Sigmoid colon (tissue), 6 donors: ENCODE measurements at regions not wholly inside any gene's neighbourhood (a gene's known extent, or its start where the extent isn't known, plus 50 kb on each side); places are given as distances from the start of the nearest gene placed in this dataset.
A peak's percentile ranks its signal among the peaks of the same experiment; 100 is the strongest.

ENCODE experiments used
- DNase-seq: peaks from one replicate; pipeline ENCODE4 v3.0.0-alpha.2; 2019
- H3K27ac ChIP-seq, 4 donors: fragments of 200-600 bp; sonication (generic); one replicate each; pipeline ENCODE4 v1.5.1; 2016 to 2019; ENCODE audit warnings: mild to moderate bottlenecking in 1 of 4
- H3K27me3 ChIP-seq, 3 donors: fragments of 200-600 bp; sonication (generic); one replicate each; pipeline ENCODE4 v1.5.1; 2019; ENCODE audit warnings: mild to moderate bottlenecking in 1 of 3
- H3K36me3 ChIP-seq, 4 donors: fragments of 200-600 bp; sonication (generic); one replicate each; pipeline ENCODE4 v1.5.1; 2016 to 2019
- H3K4me1 ChIP-seq, 4 donors: fragments of 200-600 bp; sonication (generic); one replicate each; pipeline ENCODE4 v1.5.1; 2017 to 2019
- H3K4me3 ChIP-seq, 4 donors: fragments of 200-600 bp; sonication (generic); one replicate each; pipeline ENCODE4 v1.5.1; 2017 to 2019; ENCODE audit warnings: mild to moderate bottlenecking in 2 of 4, moderate library complexity in 1 of 4
- H3K9me3 ChIP-seq, 4 donors: fragments of 200-600 bp in 3 of 4; sonication (generic) in 3 of 4; one replicate each; pipeline versions ENCODE4 v1.5.1 to v1.6.1; 2013 to 2019
- CTCF ChIP-seq, 4 experiments: fragments of 450-650 bp in 3 of 4; fragments of 200-600 bp in 1 of 4; IDR thresholded peaks; one replicate each; pipeline ENCODE4 v1.5.1; 2016 to 2019; ENCODE audit warnings: antibody characterized with exemption in 4 of 4, mild to moderate bottlenecking in 3 of 4, moderate library complexity in 2 of 4
- EP300 ChIP-seq, 4 donors: sonication (generic); formaldehyde crosslinking; IDR thresholded peaks; one replicate each; pipeline ENCODE4 v1.6.1; 2017; ENCODE audit warnings: antibody characterized with exemption in 4 of 4
- POLR2A ChIP-seq, 2 donors: fragments of 450-650 bp; IDR thresholded peaks; one replicate each; pipeline ENCODE4 v1.6.1; 2016; ENCODE audit warnings: antibody characterized with exemption in 2 of 2, mild to moderate bottlenecking in 2 of 2, moderate library complexity in 2 of 2
- POLR2AphosphoS5 ChIP-seq, 4 donors: sonication (generic); formaldehyde crosslinking; IDR thresholded peaks; one replicate each; pipeline ENCODE4 v1.6.1; 2017; ENCODE audit warnings: antibody characterized with exemption in 4 of 4
- WGBS, 2 donors: extraction: QIAGEN DNeasy Blood & Tissue Kit; methylation state at CpG; one replicate each; pipeline ENCODE4 v1.1.7; 2013; 5-methylcytosine and 5-hydroxymethylcytosine counted together
- intact Hi-C: fragments of 100-400 bp; cut with DNase I; formaldehyde crosslinking; loops from one replicate; pipeline ENCODE4 v1.15.1; 2023
- donor health status: healthy with polysubstance abuse.
- donor health status: healthy.

GRCh38 chr10:130455111-130455695, 319.0 kb downstream of the GLRX3 start:
- Histone ChIP-seq H3K27ac (no peak overlapping the region), H3K27me3 (no peaks in the 10 kb centered on the region), H3K4me3 (no peak overlapping the region), H3K9me3 (no peaks in the 10 kb centered on the region), H3K36me3 (no peaks in the 10 kb centered on the region), H3K4me1 (no peaks in the 10 kb centered on the region)
- peak; percentile 52 for DNase-seq
- 79 to 89% methylated on average over 9 of the region's 9 CpGs for WGBS, 2 donors
- TF ChIP-seq POLR2AphosphoS5 (IDR thresholded peaks at IDR 0.05) (no peak), CTCF (IDR thresholded peaks at IDR 0.05) (no peak), POLR2A (IDR thresholded peaks at IDR 0.05) (no peak), EP300 (IDR thresholded peaks at IDR 0.05) (no peak)
- intact Hi-C loops: no loop called here

DNA sequence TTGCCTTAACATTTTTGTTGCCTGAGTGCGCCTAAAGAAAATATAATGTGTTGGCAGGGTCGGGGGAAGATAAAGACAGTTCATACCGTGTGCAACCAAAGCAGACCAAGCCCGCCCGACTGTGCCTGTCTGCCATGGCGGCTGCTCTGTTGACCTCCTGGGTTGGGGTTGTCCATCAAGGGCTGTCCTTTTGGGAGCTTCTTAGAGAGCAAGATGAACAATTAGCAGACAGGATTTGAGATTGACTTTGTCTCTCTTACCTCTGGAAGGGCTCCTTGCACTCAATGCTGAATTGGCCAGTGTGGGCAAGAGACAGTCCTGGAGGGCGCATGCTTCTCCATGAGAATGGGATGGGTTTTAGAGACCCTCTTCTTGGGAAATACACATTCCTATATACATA, 319.6 kb downstream of the GLRX3 start:
- no peak overlapping the region for H3K27ac ChIP-seq
- H3K36me3 ChIP-seq: no peaks in the 10 kb centered on the region
- H3K4me3 ChIP-seq: no peak overlapping the region
- DNase-seq: peak; percentile 39
- intact Hi-C loops: no loop called here
- no peaks in the 10 kb centered on the region for H3K9me3 ChIP-seq
- no peak for TF ChIP-seq CTCF (IDR thresholded peaks at IDR 0.05)
- TF ChIP-seq POLR2AphosphoS5 (IDR thresholded peaks at IDR 0.05): no peak
- TF ChIP-seq POLR2A (IDR thresholded peaks at IDR 0.05): no peak
- no peak for TF ChIP-seq EP300 (IDR thresholded peaks at IDR 0.05)
- whole genome bisulfite sequencing, 2 donors: 91% methylated on average over 7 of the region's 7 CpGs
- H3K4me1 ChIP-seq: no peaks in the 10 kb centered on the region
- no peaks in the 10 kb centered on the region for H3K27me3 ChIP-seq

- H3K4me3 ChIP-seq: no peak overlapping the region
- 71 to 76% methylated on average over 6 of the region's 6 CpGs for WGBS, 2 donors
- no peak overlapping the region for H3K27ac ChIP-seq
- H3K9me3 ChIP-seq: no peaks in the 10 kb centered on the region
- H3K4me1 ChIP-seq: no peaks in the 10 kb centered on the region
- H3K27me3 ChIP-seq: no peaks in the 10 kb centered on the region
- no peaks in the 10 kb centered on the region for H3K36me3 ChIP-seq
- TF ChIP-seq CTCF (IDR thresholded peaks at IDR 0.05): no peak
- no peak for TF ChIP-seq POLR2A (IDR thresholded peaks at IDR 0.05)
- no peak for TF ChIP-seq EP300 (IDR thresholded peaks at IDR 0.05)
- no peak for TF ChIP-seq POLR2AphosphoS5 (IDR thresholded peaks at IDR 0.05)
- no peak for DNase-seq
- intact Hi-C loops: no loop called here
Measured at GRCh38 chr10:130456616-130457015, 320.4 kb downstream of the GLRX3 start.

DNA sequence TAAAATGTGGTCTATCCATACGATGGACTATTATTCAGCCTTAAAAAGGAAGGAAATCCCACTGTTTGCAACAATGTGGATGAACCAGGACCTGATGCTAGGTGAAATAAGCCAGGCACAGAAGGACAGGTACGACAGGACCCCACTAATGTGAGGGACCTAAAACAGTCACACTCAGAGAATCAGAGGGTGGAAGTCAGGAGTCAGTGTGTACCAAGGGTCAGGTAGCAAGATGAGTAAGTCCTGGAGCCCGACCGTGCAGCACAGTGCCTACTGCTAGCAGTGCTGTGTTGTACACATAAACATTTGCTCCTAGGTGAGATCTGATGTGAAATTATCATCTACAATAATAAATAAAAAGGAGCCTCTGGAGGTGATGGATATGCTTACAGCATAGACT, 322.3 kb downstream of the GLRX3 start:
- WGBS, 2 donors: 74 to 82% methylated on average over 4 of the region's 4 CpGs
- no peaks in the 10 kb centered on the region for H3K9me3 ChIP-seq
- TF ChIP-seq CTCF (IDR thresholded peaks at IDR 0.05) (no peak), EP300 (IDR thresholded peaks at IDR 0.05) (no peak), POLR2A (IDR thresholded peaks at IDR 0.05) (no peak), POLR2AphosphoS5 (IDR thresholded peaks at IDR 0.05) (no peak)
- H3K4me3 ChIP-seq: no peak overlapping the region
- no peaks in the 10 kb centered on the region for H3K4me1 ChIP-seq
- intact Hi-C loops: no loop called here
- no peak overlapping the region for H3K27ac ChIP-seq
- no peaks in the 10 kb centered on the region for H3K27me3 ChIP-seq
- DNase-seq: no peak
- no peaks in the 10 kb centered on the region for H3K36me3 ChIP-seq

DNA sequence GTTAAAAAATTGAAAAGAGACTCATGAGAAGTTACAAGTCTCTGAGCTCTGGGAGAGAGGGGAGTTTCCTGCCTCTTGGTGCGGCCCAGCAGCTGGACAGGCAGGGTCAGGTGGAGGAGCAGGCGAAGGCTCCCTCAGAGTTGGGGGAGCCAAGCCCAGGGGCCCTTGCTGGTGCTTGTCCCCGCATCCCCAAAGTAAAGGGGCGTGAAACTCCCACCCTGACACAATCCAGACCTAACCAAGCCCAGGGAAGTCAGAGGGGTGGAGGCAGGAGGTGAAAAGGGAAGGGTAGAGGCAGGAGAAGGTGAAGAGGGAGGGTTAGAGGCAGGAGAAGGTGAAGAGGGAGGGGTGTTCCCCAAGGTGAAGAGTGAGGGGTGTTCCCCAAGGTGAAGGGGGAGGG, 322.8 kb downstream of the GLRX3 start:
- Histone ChIP-seq H3K4me3 (no peak overlapping the region), H3K36me3 (no peaks in the 10 kb centered on the region), H3K27ac (no peak overlapping the region), H3K4me1 (no peaks in the 10 kb centered on the region), H3K27me3 (no peaks in the 10 kb centered on the region), H3K9me3 (no peaks in the 10 kb centered on the region)
- peak; percentile 30 for DNase-seq
- no peak for TF ChIP-seq EP300 (IDR thresholded peaks at IDR 0.05)
- TF ChIP-seq POLR2AphosphoS5 (IDR thresholded peaks at IDR 0.05): no peak
- 51 to 70% methylated on average over 4 of the region's 4 CpGs for WGBS, 2 donors
- intact Hi-C loops: no loop called here
